Neural cell (in vitro differentiated cells): ENCODE measurements at regions not wholly inside any gene's neighbourhood (a gene's known extent, or its start where the extent isn't known, plus 50 kb on each side); places are given as distances from the start of the nearest gene placed in this dataset.

Source experiments
- H2AFZ ChIP-seq: fragments of 200-600, 300-800 bp; sonication (generic), shearing (Covaris generic); 2 replicates; pipeline ENCODE4 v1.6.0; 2014; ENCODE audit warnings: low read depth, mild to moderate bottlenecking, antibody characterized with exemption, low read length, moderate library complexity
- H3F3A ChIP-seq: fragments of 200-600 bp; shearing (Covaris generic); 2 replicates; pipeline ENCODE4 v1.6.1; 2016; ENCODE audit warnings: mild to moderate bottlenecking, moderate library complexity, mixed read lengths, antibody characterized with exemption, low read length; ENCODE audit not compliant: insufficient read depth, poor library complexity, severe bottlenecking
- H3K27ac ChIP-seq: fragments of 200-600, 300-800 bp; sonication (generic), shearing (Covaris generic); 2 replicates; pipeline ENCODE4 v1.5.1; 2014; ENCODE audit warnings: mild to moderate bottlenecking, low read length, moderate library complexity
- H3K27me3 ChIP-seq: fragments of 300-800, 200-600 bp; sonication (generic), shearing (Covaris generic); 2 replicates; pipeline ENCODE4 v1.6.0; 2014; ENCODE audit warnings: mild to moderate bottlenecking, low read depth, low read length, moderate library complexity; ENCODE audit not compliant: insufficient read depth
- H3K36me3 ChIP-seq: fragments of 300-800, 200-600 bp; sonication (generic), shearing (Covaris generic); 2 replicates; pipeline ENCODE4 v1.5.1; 2014; ENCODE audit warnings: mild to moderate bottlenecking, antibody characterized with exemption, low read length, moderate library complexity; ENCODE audit not compliant: insufficient read depth
- H3K4me2 ChIP-seq: fragments of 300-800, 200-600 bp; sonication (generic), shearing (Covaris generic); 2 replicates; pipeline ENCODE4 v1.6.0; 2014; ENCODE audit warnings: mild to moderate bottlenecking, low read length
- H3K4me3 ChIP-seq: fragments of 300-800, 200-600 bp; sonication (generic), shearing (Covaris generic); 2 replicates; pipeline ENCODE4 v1.5.1; 2014; ENCODE audit warnings: mild to moderate bottlenecking, low read length, moderate library complexity
- H3K79me2 ChIP-seq: fragments of 200-600 bp; shearing (Covaris generic); replicated peaks from 2 replicates; pipeline ENCODE4 v1.6.0; 2014; ENCODE audit warnings: mild to moderate bottlenecking, low read length, moderate library complexity; ENCODE audit not compliant: insufficient read depth
- H3K9ac ChIP-seq: fragments of 300-800, 200-600 bp; sonication (generic), shearing (Covaris generic); 2 replicates; pipeline ENCODE4 v1.6.1; 2016; ENCODE audit warnings: mild to moderate bottlenecking, low read length, mixed read lengths
- H3K9me2 ChIP-seq: fragments of 200-600 bp; shearing (Covaris generic); 2 replicates; pipeline ENCODE4 v1.6.1; 2016; ENCODE audit warnings: mild to moderate bottlenecking, low read length, mixed read lengths; ENCODE audit not compliant: insufficient read depth
- H3K9me3 ChIP-seq: fragments of 200-600, 300-800 bp; sonication (generic), shearing (Covaris generic); 2 replicates; pipeline ENCODE4 v1.6.1; 2016; ENCODE audit warnings: mild to moderate bottlenecking, mixed run types, low read length, moderate library complexity, mixed read lengths
- H4K20me1 ChIP-seq: fragments of 200-600 bp; shearing (Covaris generic); 2 replicates; pipeline ENCODE4 v1.6.1; 2016; ENCODE audit warnings: mild to moderate bottlenecking, mixed run types; ENCODE audit not compliant: insufficient read depth
- CTCF ChIP-seq: fragments of 450-650 bp; IDR thresholded peaks from 2 replicates; pipeline ENCODE4 v1.5.1; 2014; ENCODE audit warnings: antibody characterized with exemption, mild to moderate bottlenecking, moderate library complexity; ENCODE audit not compliant: poor library complexity, severe bottlenecking
- EP300 ChIP-seq: fragments of 450-650 bp; conservative IDR thresholded peaks from 2 replicates; pipeline ENCODE4 v1.6.1; 2014; ENCODE audit warnings: antibody characterized with exemption, mild to moderate bottlenecking, moderate library complexity; ENCODE audit not compliant: poor library complexity, severe bottlenecking
- MXI1 ChIP-seq: fragments of 450-650 bp; conservative IDR thresholded peaks from 2 replicates; pipeline ENCODE4 v1.6.1; 2014; ENCODE audit warnings: antibody characterized with exemption, mild to moderate bottlenecking; ENCODE audit not compliant: poor library complexity, severe bottlenecking
- POLR2AphosphoS5 ChIP-seq: IDR thresholded peaks from 2 replicates; pipeline ENCODE4 v1.6.1; 2012
- RAD21 ChIP-seq: fragments of 450-650 bp; conservative IDR thresholded peaks from 2 replicates; pipeline ENCODE4 v1.6.1; 2014; ENCODE audit warnings: antibody characterized with exemption, mild to moderate bottlenecking, moderate library complexity
- SMC3 ChIP-seq: fragments of 450-650 bp; conservative IDR thresholded peaks from 2 replicates; pipeline ENCODE4 v1.6.1; 2014; ENCODE audit warnings: antibody characterized with exemption, mild to moderate bottlenecking, moderate library complexity; ENCODE audit not compliant: poor library complexity
- TAF1 ChIP-seq: IDR thresholded peaks from 2 replicates; pipeline ENCODE4 v1.6.1; 2012; ENCODE audit warnings: low read depth

DNA sequence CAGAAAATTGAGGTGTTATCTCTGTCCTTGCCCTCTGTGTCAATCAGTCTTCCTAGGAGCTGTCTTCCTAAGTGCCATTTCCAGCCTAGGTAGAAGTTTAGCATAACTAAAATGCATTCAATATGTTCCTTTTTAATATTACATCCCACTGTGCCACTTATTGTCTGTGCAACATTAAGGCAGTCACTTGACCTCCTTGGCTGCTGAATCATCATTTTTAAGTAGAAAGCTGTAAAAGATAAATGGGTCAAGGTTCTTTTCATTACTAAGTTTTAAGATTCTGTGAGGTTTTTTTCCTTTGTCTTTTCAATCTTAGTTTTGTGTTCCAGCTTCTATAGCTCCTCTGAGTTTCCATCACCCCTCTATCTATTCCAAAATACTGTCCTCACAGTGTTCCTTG is 371.9 kb upstream of the SOX9 start:
- Histone ChIP-seq H3K27ac (no peak overlapping the region), H3K9me3 (no peaks in the 10 kb centered on the region), H3K36me3 (no peaks in the 10 kb centered on the region), H3F3A (no peaks in the 10 kb centered on the region), H2AFZ (no peak overlapping the region), H4K20me1 (no peaks in the 10 kb centered on the region), H3K27me3 (no peaks in the 10 kb centered on the region), H3K9me2 (no peaks in the 10 kb centered on the region), H3K4me2 (no peak overlapping the region), H3K79me2 (no peaks in the 10 kb centered on the region), H3K4me3 (no peak overlapping the region), H3K9ac (no peak overlapping the region)
- TF ChIP-seq EP300 (no peak), POLR2AphosphoS5 (no peak), MXI1 (no peak), CTCF (no peak), RAD21 (no peak), TAF1 (no peak)

GRCh38 chr17:71753070-71753469 is 367.8 kb upstream of the SOX9 start:
- Histone ChIP-seq H3K27me3 (no peaks in the 10 kb centered on the region), H3K27ac (no peak overlapping the region), H3K9me3 (no peaks in the 10 kb centered on the region), H3F3A (no peaks in the 10 kb centered on the region), H3K4me2 (no peak overlapping the region), H3K9ac (no peak overlapping the region), H3K4me3 (no peak overlapping the region), H2AFZ (no peak overlapping the region), H4K20me1 (no peaks in the 10 kb centered on the region), H3K79me2 (no peaks in the 10 kb centered on the region), H3K9me2 (no peaks in the 10 kb centered on the region), H3K36me3 (no peaks in the 10 kb centered on the region)
- TF ChIP-seq MXI1 (no peak), EP300 (no peak), CTCF (no peak), TAF1 (no peak), POLR2AphosphoS5 (no peak), SMC3 (no peak)

DNA sequence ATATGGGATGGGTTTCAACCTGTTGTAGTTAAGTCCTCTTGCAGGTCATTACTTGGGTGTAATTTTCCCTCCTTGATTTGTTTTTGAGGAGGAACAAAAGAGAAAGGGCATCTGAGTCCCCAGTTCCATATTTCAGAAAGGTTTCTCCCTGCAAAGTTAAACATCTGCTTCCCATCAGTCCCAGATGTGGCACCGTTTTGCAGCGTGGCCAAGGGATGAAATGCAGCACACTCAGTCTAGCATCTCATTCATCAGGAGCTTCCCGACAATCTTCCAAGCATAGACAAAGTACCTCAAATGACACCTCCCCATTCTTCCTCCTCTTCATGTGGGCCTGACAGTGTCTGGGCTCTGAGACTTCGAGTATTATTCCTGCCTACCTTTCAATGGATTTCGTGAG is 363.7 kb upstream of the SOX9 start:
- Histone ChIP-seq H2AFZ (no peak overlapping the region), H3K79me2 (no peaks in the 10 kb centered on the region), H3K4me2 (no peak overlapping the region), H3K27ac (no peak overlapping the region), H3K27me3 (no peaks in the 10 kb centered on the region), H3F3A (no peaks in the 10 kb centered on the region), H3K9ac (no peak overlapping the region), H4K20me1 (no peaks in the 10 kb centered on the region), H3K4me3 (no peak overlapping the region), H3K36me3 (no peaks in the 10 kb centered on the region), H3K9me3 (no peaks in the 10 kb centered on the region), H3K9me2 (no peaks in the 10 kb centered on the region)
- TF ChIP-seq TAF1 (no peak), RAD21 (no peak)
